ENCODE measurements at regions not wholly inside any gene's neighbourhood (a gene's known extent, or its start where the extent isn't known, plus 50 kb on each side); places are given as distances from the start of the nearest gene placed in this dataset.
A peak's percentile ranks its signal among the peaks of the same experiment; 100 is the strongest.
"Not testable (repeated sequence)": the region's sequence is repeated elsewhere in the genome, so short reads cannot be mapped to it uniquely, and the experiment has no call there.

GRCh38 chr6:156599978-156600590, 177.1 kb upstream of the ARID1B start:
- DNase-seq: no peak

DNA sequence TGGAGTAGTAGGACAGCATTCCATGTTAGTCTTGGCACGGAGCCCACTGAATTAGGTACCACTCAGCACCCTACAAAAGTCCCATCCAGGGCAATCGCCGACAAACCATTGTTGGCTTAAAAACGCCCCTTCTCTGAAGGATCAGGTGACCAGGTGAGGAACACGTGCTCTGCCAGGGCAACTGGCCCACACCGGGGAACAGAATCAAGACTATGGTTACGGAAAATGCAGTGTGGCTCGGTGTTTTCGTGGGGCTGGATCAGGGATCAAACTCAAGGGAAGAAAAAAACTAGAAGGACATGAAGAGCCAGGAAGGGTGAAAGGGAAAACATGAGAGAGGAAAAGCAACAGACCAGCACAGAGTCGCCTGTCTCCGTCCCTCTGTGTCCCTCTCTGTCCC, 177.8 kb upstream of the ARID1B start:
- no peak for DNase-seq

GRCh38 chr6:156598855-156599180, 178.4 kb upstream of the ARID1B start:
- peak; percentile 98 for DNase-seq

GRCh38 chr6:156598071-156598854, 178.9 kb upstream of the ARID1B start:
- DNase-seq: no peak

GRCh38 chr6:156597095-156597494, 180.1 kb upstream of the ARID1B start:
- no peak for DNase-seq

GRCh38 chr6:156595476-156595875, 181.7 kb upstream of the ARID1B start:
- no peak for DNase-seq

- DNase-seq: no peak
These were observed 183.3 kb upstream of the ARID1B start for GRCh38 chr6:156593893-156594292.

GRCh38 chr6:156593127-156593526, 184.1 kb upstream of the ARID1B start:
- DNase-seq: no peak

DNA sequence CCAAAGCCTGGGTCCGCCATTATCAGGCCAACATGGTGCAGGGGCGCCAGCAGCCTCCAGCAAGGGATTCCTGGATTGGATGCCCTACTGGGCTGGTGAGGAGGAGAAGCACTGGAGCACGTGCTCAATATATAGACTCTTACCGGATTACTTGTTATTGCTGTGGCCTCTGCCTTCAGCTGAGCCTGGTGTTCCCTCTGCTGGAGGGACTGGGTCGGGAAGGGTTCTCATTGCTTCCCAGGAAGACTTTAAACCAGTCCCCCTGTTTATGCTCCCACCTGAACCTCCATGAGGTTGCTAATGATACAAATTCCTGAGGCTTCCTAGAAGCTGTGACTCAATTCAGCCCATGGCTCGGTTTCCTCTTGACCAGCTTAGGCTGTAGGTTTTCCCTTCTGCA, 186.7 kb upstream of the ARID1B start:
- DNase-seq: no peak

- DNase-seq: peak; percentile 16
These were observed 187.9 kb upstream of the ARID1B start for GRCh38 chr6:156589281-156589680.

GRCh38 chr6:156587751-156588301, 189.4 kb upstream of the ARID1B start:
- DNase-seq: peak; percentile 37

DNA sequence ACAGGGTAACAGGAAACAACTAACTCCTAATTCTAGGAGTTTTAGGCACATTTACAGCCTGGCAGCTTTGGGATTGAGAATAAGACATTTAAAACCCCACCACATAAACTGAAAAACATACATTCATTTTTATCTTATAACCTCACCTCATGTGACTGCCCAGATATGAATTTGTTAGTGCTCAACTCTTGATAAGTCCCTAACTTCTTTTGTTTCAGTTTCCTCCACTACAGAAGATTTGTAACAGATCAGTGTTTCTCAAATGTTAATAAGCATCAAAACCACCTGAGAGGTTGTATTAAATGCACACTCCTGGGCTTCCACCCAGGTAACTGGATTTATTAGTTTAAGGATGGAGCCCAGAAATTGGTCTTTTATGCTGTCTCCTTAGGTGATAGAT, 190.1 kb upstream of the ARID1B start:
- DNase-seq: no peak

- DNase-seq: peak; percentile 91
These were observed 191.3 kb upstream of the ARID1B start for GRCh38 chr6:156585859-156586258.

- not testable (repeated sequence) for DNase-seq
These were observed 193.1 kb upstream of the ARID1B start for GRCh38 chr6:156584121-156584520.

DNA sequence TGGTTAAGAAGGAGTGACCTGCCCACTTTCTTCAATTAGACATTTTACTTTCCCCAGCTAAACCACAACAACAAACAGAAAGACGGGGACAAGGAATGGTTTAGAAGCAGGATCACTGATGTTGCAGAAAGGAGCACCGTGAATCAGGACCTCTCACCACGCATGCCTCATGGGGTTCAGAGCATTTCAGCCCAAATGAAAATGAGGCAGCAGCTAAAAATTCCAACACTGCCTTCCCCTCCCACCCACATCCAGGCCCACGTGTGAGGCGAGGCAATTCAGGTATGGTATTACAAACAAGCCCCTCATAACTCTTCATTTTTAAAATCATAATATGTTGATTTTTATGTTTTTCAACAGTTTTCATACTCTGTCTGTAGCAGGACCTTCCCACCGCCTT, 194.1 kb upstream of the ARID1B start:
- peak; percentile 50 for DNase-seq

GRCh38 chr6:156582509-156582992, 194.6 kb upstream of the ARID1B start:
- peak; percentile 90 for DNase-seq

DNA sequence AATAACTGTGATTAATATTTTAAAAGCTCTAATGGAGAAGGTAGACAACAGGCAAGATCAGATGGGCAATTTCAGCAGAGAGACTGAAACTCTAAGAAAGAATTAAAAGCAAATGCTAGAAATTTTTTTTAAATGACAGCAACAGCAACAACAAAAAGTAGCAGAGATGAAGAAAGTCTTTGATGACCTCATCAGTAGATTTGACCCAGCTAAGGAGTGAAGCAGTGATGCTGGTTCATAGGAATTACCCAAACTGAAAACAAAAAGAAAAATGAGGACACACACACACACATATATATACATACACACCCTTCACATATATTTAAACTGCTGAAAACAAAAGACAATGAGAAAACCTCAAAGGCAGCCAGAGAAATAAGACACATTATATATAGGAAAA, 197.6 kb upstream of the ARID1B start:
- no peak for DNase-seq

DNA sequence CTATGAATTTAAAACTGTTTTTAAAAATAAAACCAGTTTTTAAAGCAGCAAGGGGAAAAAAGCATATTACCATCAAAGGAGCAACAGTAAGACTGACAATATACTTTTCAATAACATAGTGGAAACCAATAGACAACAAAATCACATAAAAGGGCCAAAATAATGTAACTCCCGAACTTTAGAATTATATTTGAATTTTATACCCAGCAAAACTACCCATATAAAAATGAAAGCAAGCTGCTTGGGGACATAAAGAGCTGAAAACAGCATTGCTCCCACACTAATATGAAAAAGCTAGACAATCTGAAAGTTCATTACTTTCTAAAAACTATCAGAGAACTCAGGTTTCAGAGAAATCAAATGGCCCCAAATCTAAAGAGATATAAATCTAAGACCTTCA, 199.4 kb upstream of the ARID1B start:
- no peak for DNase-seq

GRCh38 chr6:156575361-156575760, 201.8 kb upstream of the ARID1B start:
- no peak for DNase-seq

GRCh38 chr6:156564807-156565149, 212.4 kb upstream of the ARID1B start:
- no peak for DNase-seq

GRCh38 chr6:156564127-156564806, 212.9 kb upstream of the ARID1B start:
- DNase-seq: no peak

GRCh38 chr6:156563714-156564113, 213.5 kb upstream of the ARID1B start:
- peak; percentile 50 for DNase-seq

DNA sequence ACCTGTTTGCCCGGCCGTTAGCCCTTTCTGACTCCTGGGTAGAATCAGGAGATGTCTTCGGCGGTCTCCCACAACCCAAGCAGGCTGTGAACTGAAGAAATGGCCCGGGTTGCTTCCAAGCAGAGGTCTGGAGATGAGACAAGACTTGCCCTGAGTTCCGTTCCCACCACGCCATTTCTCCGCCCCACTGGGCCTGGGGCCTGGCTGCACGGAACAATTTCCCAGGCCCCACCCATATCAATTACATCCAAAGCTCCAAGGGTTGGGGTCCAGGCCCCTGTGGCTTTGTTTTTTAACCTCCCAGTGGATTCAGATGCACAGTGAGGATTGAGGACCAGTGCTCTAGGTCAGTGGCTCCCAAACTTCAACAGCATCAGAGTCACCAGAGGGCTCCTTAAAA, 214.5 kb upstream of the ARID1B start:
- DNase-seq: no peak

DNA sequence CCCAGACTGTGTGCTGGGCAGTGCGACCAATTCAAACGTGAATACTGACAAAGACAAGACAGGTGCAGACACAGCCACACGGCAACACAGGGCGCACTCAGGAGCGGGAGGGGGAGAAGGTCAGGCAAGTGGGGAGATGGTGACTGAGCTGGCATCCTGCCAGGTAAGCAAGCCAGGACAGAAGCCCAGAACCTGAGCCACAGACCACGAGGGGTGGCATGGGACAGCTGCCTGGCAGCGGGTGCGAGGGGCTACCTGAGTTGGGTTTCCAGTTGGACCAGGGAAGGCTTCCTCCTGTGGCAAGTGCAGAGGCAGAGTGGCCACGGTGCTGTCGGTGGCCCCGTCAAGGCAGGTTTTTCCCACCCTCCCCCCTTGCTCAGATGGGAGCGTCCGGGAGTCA, 215.2 kb upstream of the ARID1B start:
- DNase-seq: no peak
